Smooth muscle cell (in vitro differentiated cells): ENCODE measurements at regions not wholly inside any gene's neighbourhood (a gene's known extent, or its start where the extent isn't known, plus 50 kb on each side); places are given as distances from the start of the nearest gene placed in this dataset.

Experiments
- DNase-seq: peaks from one replicate; lab custom pipeline; 2025; ENCODE audit not compliant: unreplicated experiment; lab: John Stamatoyannopoulos, UW
- H2AFZ ChIP-seq: fragments of 200-600 bp; sonication (generic); 2 replicates; pipeline ENCODE4 v1.6.0; 2016; ENCODE audit warnings: antibody characterized with exemption, low read depth, mild to moderate bottlenecking
- H3F3A ChIP-seq: fragments of 200-600 bp; sonication (generic); 2 replicates; pipeline ENCODE4 v1.6.0; 2017; ENCODE audit warnings: antibody characterized with exemption, low read depth
- H3K27ac ChIP-seq: fragments of 200-600 bp; sonication (generic); 2 replicates; pipeline ENCODE4 v1.5.1; 2016; ENCODE audit warnings: low read depth, mild to moderate bottlenecking
- H3K27me3 ChIP-seq: fragments of 200-600 bp; sonication (generic); 2 replicates; pipeline ENCODE4 v1.6.1; 2016; ENCODE audit warnings: low read depth, mild to moderate bottlenecking
- H3K36me3 ChIP-seq: fragments of 200-600 bp; sonication (generic); 2 replicates; pipeline ENCODE4 v1.5.1; 2016; ENCODE audit warnings: low read depth
- H3K4me1 ChIP-seq: fragments of 200-600 bp; sonication (generic); 2 replicates; pipeline ENCODE4 v1.5.1; 2016; ENCODE audit warnings: low read depth
- H3K4me2 ChIP-seq: fragments of 200-600 bp; sonication (generic); 2 replicates; pipeline ENCODE4 v1.6.0; 2016; ENCODE audit warnings: mild to moderate bottlenecking
- H3K4me3 ChIP-seq: fragments of 200-600 bp; sonication (generic); 2 replicates; pipeline ENCODE4 v1.5.1; 2016; ENCODE audit warnings: mild to moderate bottlenecking
- H3K79me2 ChIP-seq: fragments of 200-600 bp; sonication (generic); 2 replicates; pipeline ENCODE4 v1.6.0; 2016; ENCODE audit warnings: low read depth, mild to moderate bottlenecking
- H3K9ac ChIP-seq: fragments of 200-600 bp; sonication (generic); 2 replicates; pipeline ENCODE4 v1.6.0; 2016; ENCODE audit warnings: low read depth
- H3K9me3 ChIP-seq: fragments of 200-600 bp; sonication (generic); replicated peaks from 2 replicates; pipeline ENCODE4 v1.5.1; 2016; ENCODE audit warnings: low read depth
- H4K20me1 ChIP-seq: fragments of 200-600 bp; sonication (generic); 2 replicates; pipeline ENCODE4 v1.6.0; 2016; ENCODE audit warnings: low read depth
- WGBS: methylation state at CpG from one replicate; pipeline ENCODE4 v1.1.7; 2016; ENCODE audit warnings: low lambda C conversion rate; 5-methylcytosine and 5-hydroxymethylcytosine counted together
- TF ChIP-seq, protein P1 (sequence below): fragments of 200-600 bp; sonication (generic); IDR thresholded peaks from 2 replicates; pipeline ENCODE4 v1.5.1; 2017; ENCODE audit warnings: borderline replicate concordance, mild to moderate bottlenecking, antibody characterized with exemption; ENCODE audit not compliant: insufficient read depth, poor library complexity, severe bottlenecking

DNA sequence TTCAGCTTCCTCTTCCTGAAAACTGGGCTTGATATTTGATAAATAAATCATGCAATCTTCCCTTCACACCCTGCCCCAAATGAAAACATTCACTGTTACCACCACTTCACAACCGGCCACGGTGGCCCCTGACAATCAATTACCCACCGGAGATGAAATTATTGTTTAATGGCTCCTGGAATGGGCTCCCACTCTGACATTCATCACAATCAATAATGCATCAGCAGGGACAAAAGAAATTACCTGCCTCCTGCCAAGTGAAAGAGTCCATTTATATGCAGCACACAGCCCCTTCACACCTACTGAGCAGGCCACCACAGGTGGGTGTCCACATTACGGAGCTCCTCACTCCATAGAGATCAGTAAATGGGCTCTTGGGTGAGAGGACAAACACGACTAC is 193.5 kb upstream of the SNX19 start:
- Histone ChIP-seq H3K79me2 (no peaks in the 10 kb centered on the region), H2AFZ (no peak overlapping the region), H3K9me3 (no peaks in the 10 kb centered on the region), H3K9ac (no peak overlapping the region), H3K36me3 (no peaks in the 10 kb centered on the region), H4K20me1 (no peaks in the 10 kb centered on the region), H3K27ac (peak overlapping the region; percentile 83), H3K4me3 (no peak overlapping the region), H3K4me1 (no peaks in the 10 kb centered on the region), H3F3A (no peaks in the 10 kb centered on the region), H3K27me3 (no peaks in the 10 kb centered on the region), H3K4me2 (no peak overlapping the region)
- no peak for DNase-seq
- TF ChIP-seq, protein P1, sequence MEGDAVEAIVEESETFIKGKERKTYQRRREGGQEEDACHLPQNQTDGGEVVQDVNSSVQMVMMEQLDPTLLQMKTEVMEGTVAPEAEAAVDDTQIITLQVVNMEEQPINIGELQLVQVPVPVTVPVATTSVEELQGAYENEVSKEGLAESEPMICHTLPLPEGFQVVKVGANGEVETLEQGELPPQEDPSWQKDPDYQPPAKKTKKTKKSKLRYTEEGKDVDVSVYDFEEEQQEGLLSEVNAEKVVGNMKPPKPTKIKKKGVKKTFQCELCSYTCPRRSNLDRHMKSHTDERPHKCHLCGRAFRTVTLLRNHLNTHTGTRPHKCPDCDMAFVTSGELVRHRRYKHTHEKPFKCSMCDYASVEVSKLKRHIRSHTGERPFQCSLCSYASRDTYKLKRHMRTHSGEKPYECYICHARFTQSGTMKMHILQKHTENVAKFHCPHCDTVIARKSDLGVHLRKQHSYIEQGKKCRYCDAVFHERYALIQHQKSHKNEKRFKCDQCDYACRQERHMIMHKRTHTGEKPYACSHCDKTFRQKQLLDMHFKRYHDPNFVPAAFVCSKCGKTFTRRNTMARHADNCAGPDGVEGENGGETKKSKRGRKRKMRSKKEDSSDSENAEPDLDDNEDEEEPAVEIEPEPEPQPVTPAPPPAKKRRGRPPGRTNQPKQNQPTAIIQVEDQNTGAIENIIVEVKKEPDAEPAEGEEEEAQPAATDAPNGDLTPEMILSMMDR: no peak
- WGBS: 92% methylated on average over 5 of the region's 5 CpGs

- Histone ChIP-seq H3K36me3 (no peaks in the 10 kb centered on the region), H3K9ac (no peak overlapping the region), H3K4me2 (no peak overlapping the region), H3K9me3 (no peaks in the 10 kb centered on the region), H2AFZ (no peak overlapping the region), H3K27me3 (no peaks in the 10 kb centered on the region), H3K27ac (no peak overlapping the region), H3K4me3 (no peak overlapping the region), H4K20me1 (no peaks in the 10 kb centered on the region), H3K79me2 (no peaks in the 10 kb centered on the region), H3K4me1 (no peaks in the 10 kb centered on the region), H3F3A (no peaks in the 10 kb centered on the region)
- no peak for DNase-seq
- TF ChIP-seq, protein P1: no peak
- 96% methylated on average over 4 of the region's 4 CpGs for whole genome bisulfite sequencing
Observed at GRCh38 chr11:131111775-131112174, 195.5 kb upstream of the SNX19 start.

DNA sequence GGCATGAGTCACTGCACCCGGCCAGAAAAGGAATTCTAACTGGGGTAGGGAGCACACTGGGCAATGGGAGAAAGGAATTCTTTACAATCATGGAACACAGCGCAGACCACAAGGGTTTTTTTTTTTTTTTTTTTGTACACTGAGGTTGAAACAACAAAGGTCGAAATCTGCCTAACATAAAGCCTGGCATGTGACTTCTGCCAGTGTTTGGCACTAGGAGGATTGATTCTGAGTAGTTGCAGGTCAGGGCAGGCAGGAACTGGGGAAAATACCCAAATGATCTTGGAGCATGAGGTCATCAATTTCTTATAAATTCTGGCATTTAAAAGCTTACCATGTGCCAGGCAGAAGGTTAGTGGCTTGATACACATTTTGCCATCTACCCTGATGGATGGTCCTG is 202.0 kb upstream of the SNX19 start:
- Histone ChIP-seq H2AFZ (no peak overlapping the region), H3K9ac (no peak overlapping the region), H4K20me1 (no peaks in the 10 kb centered on the region), H3K27me3 (peaks cover 6% of the 10 kb centered on the region), H3K36me3 (no peaks in the 10 kb centered on the region), H3K9me3 (no peaks in the 10 kb centered on the region), H3K79me2 (no peaks in the 10 kb centered on the region), H3F3A (no peaks in the 10 kb centered on the region), H3K4me2 (no peak overlapping the region), H3K27ac (no peak overlapping the region), H3K4me1 (no peaks in the 10 kb centered on the region), H3K4me3 (no peak overlapping the region)
- no peak for DNase-seq
- TF ChIP-seq, protein P1: no peak
- 55% methylated on average over 3 of the region's 3 CpGs for WGBS
